ENCODE measurements at regions not wholly inside any gene's neighbourhood (a gene's known extent, or its start where the extent isn't known, plus 50 kb on each side); places are given as distances from the start of the nearest gene placed in this dataset.
"Not testable (repeated sequence)": the region's sequence is repeated elsewhere in the genome, so short reads cannot be mapped to it uniquely, and the experiment has no call there.

DNA sequence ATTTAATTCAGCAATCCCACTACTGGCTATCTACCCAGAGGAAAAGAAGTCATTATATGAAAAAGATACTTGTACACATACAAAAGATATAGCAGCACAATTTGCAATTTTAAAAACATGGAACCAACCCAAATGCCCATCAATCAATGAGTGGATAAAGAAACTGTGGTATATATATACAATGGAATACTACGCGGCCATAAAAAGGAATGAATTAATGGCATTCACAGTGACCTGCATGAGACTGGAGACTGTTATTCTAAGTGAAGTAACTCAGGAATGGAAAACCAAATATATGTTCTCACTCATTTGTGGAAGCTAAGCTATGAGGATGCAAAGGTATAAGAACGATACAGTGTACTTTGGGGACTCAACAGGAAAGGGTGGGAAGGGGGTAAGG is 102.8 kb upstream of the KCNMA1 start:
- not testable (repeated sequence) for DNase-seq

DNA sequence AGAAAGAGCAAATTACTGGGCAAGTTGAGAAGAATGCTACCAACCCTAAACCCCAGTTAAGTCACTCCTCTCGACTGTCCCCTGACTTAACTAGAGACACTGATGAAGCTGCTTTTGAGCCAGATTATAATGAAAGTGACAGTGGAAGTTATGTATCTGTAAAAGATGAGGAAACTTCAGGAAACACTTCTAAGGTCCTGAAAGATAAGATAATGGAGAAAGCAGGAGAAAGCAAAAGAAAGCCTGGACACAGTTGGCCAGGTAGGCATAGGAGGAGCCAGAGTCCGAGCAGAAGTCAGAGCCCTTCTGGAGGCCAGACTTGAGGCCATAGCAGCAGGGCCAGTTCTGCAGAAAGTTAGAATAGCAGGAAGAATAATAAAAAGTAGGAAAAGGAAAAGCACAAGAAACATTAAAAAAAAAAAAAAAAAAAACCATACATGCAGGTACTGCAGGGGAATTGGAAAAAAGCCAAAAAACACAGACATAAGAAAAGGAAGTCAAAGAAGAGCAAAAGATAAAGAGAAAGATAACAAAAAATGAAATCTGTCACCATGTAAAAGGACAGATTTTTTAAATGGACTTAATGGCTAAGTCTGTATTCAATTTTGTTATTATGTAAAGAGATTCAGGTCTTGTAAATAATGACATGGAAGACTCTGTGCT is 101.0 kb upstream of the KCNMA1 start:
- DNase-seq, result no peak

- no peak for DNase-seq
Observed at GRCh38 chr10:77737608-77738007, 100.0 kb upstream of the KCNMA1 start.

DNA sequence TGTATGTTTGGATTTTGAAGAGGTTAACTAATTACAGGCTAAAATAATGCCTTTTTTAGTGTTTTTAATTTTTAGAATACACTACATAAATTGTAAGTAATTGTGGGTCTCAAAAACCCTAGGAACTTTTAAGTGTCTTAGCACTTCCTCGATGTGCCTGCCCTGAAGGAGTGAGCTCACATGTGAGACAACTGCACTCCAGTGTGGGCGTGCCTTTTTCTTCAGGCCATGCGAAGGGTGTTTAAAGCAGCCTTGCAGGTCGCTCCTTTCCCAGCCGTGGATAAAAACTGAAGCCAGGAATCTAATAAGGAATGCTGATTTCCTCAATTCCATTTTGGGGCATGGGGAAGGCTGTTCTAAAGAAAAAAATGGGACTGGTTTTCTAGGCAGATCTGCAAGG is 97.5 kb upstream of the KCNMA1 start:
- not testable (repeated sequence) for DNase-seq

GRCh38 chr10:77732213-77733003 is 94.8 kb upstream of the KCNMA1 start:
- DNase-seq, result no peak

- no peak for DNase-seq
Observed at GRCh38 chr10:77727481-77727880, 89.9 kb upstream of the KCNMA1 start.

DNA sequence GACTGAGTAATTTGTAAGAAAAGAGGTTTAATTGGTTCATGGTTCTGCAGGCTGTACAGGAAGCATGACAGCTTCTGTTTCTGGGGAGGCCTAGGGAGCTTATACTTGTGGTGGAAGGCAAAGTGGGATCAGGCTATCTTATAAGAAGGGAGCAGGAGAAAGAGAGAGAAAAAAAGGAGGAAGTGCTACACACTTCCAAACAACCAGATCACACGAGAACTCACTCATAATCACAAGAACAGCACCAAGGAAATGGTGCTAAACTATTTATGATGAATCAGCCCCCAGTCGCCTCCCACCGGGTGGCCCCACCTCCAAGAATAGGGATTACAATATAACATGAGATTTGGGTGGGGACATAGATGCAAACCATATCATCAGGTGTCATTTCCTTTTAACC is 89.1 kb upstream of the KCNMA1 start:
- no peak for DNase-seq

DNA sequence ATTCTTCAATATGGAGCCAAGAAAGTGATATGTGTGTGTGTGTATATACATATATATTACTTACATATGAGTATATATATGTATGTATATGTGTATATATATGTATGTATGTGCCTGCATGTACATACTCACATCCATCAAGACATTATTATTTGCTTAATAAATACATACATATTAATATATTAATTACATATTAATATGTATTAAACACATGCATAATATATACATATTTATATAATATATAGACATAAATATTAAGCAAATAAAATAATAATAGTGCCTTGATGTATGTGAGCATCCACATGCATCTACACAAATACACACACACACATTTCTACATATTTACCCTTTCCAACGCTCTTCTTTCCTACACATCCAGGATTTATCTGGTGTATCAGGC is 88.7 kb upstream of the KCNMA1 start:
- DNase-seq, result no peak

DNA sequence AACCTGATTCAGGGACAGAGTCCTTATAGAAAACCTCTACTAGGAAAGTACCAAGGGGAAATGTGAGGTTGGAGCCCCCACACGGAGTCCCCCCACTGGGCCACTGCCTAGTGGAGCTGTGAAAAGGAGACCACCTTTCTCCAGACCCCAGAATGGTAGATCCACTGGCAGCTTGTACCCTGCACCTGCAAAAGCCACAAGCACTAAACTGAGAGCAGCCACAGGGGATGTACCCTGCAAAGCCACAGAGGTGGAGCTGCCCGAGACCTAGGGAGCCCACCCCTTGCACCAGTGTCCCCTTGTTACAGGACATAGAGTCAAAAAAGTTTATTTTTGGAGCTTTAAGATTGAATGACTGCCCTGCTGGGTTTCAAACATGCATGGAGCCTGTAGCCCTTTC is 87.2 kb upstream of the KCNMA1 start:
- no peak for DNase-seq

GRCh38 chr10:77723376-77723775 is 85.8 kb upstream of the KCNMA1 start:
- DNase-seq, result no peak

DNA sequence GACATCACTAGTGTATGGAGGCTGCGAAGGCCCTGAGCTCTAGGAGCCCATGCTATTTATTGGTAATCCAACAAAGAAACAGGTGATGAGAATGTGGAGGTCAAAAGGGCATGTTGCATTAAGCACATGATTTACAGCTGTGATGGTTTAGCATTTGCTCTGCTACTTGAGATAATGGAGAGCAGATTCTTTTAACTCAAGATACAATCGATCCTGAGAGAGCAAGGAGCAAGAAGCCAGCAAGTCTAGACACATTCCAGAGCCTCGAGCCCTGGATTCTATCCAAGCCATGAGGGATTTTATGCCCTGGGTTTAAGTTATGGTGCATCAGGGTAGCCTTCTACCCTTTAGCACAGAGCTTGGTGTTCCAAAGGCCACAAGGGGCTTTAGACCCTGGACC is 85.3 kb upstream of the KCNMA1 start:
- not testable (repeated sequence) for DNase-seq

DNA sequence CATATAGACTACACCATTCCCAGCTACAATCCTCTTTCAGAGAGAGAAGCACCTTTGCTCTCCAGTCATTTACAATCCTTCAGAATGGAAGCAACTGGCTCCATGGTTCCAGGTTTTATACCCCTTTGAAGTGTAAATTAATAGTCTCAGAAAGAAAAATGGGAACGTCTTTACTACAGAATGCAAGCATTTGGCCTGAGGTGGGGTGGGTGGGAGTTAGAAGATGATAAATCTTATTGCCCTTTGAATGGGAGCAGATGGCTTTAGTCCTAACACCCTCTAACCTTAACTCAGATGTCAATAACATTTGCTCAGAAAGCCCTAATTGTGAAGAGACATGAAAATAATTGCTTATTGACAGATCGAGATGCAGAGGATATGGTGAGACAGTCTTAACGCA is 84.2 kb upstream of the KCNMA1 start:
- DNase-seq, result no peak

DNA sequence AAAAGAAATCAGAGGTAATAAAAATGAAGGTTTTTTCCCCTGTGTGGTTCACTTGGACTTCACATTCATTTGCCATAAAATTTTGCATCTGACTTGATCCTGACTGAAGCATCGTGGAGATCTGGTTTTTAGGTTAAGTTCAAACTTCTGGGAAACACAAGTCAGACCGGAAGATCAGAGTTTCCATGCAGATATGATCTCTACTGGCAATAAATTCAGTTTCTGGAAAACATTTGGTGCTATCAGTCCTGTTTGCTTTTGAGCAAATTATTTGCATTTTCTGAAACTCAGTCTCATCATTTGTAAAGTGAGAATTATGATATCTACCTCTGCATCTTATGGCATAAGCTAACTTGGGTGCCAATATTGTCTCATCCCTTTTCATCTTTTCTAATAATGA is 81.3 kb upstream of the KCNMA1 start:
- DNase-seq, result no peak

DNA sequence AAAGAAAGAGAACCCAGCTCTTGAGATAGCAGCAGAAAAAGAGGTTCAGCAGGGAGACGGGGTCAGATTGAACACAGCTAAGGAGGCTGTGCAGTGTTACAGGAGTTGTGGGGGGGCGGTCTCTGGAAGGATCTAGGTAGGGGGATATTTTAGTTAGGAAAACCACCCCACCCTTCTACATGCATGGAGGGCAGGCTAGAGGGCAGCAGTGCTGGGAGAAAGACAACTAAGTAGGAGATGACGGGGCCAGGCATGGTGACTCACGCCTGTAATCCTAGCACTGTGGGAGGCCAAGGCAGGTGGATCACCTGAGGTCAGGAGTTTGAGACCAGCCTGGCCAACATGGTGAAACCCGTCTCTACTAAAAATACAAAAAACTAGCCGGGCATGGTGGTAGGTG is 80.7 kb upstream of the KCNMA1 start:
- DNase-seq, result not testable (repeated sequence)

DNA sequence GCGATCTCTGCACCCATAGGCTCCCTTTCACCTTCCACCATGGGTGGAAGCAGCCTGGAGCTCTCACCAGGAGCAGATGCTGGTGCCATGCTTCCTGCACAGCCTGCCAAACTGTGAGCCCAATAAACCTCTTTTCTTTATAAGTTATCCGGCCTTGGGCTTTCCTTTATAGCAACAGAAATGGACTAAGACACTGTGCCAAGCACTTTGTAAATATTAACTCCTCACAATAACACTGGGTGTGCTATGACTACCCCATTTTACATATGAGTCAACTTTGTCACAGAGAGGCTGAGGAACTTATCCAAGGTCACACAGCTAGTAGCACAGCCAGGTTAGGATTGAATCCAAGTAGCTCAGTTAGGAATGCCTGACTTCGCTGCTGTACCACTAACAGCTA is 79.7 kb upstream of the KCNMA1 start:
- DNase-seq, result no peak

DNA sequence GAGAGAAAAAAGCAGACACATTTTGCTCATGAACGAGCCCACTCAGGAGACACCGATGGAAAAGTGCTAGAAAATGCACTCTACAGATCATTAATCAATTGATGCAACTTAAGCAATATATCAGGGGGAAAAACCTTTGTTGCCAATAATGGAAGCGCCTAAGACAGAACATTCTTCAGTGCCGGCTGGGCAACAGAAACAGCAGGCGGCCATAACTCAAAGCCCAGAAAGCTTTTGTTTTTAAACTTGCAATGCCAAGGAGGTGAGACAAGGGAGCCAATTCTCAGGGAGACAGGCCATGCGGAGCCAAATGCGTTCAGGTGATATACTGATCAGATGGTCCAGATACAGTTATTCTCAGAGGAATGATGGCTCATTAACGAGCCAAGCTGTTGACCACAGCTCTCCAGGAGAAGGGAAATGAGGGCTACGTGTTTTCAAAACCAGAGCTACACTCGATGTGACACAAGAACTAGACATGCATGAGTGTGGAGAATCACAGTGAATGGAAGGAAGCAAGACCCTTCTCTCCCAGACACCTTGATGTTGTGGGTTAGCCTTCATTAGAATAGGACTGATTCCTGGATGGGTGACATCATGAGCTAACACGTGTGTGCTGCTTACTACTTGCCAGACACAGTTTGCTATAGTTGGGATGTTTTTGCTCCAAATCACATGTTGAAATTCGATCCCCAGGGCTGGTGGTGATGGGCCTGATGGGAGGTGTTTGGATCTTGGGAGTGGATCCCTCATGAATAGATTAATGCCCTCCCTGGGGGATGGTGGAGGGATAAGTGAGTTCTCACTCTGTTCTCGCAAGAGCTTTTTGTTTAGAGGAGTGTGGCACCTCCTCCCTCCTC is 79.1 kb upstream of the KCNMA1 start:
- DNase-seq, result no peak

- DNase-seq, result no peak
Observed at GRCh38 chr10:77715536-77715935, 77.9 kb upstream of the KCNMA1 start.

GRCh38 chr10:77715088-77715487 is 77.5 kb upstream of the KCNMA1 start:
- DNase-seq, result no peak

DNA sequence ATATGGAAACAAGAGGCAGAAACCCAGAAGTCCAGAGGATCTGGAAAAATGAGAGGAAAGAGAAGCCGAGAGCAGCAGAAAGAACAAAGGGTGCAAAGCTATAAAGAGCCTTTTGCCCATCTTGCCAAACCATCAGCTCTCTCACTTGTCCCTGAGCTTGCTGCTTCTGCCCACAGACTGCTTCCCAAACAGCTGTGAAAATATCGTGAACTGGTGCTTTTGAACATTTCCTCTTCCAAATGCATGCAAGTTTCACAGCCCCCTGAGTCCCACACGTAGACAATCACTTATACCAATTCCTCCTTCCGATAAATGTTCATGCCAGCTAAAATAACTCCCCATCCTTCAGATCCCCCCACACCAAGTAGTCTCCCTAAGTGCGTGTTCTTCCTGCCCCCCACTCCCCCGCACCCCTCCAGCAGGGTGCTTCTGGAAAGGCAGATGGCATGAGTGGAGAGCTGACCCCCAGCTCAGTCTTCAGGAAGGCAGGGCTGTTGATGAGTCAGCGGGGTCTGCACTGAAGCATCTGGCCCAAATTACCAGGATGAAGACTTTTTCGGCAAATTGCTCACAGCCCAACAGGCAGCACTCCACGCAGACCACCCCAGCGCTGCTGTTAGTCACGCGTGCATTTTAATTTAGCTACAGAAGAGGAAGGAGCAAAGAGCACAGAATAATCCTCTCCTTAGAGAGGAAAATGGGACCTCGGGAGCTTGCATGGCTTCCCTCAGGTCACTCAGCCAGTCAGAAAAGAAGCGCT is 76.1 kb upstream of the KCNMA1 start:
- no peak for DNase-seq

DNA sequence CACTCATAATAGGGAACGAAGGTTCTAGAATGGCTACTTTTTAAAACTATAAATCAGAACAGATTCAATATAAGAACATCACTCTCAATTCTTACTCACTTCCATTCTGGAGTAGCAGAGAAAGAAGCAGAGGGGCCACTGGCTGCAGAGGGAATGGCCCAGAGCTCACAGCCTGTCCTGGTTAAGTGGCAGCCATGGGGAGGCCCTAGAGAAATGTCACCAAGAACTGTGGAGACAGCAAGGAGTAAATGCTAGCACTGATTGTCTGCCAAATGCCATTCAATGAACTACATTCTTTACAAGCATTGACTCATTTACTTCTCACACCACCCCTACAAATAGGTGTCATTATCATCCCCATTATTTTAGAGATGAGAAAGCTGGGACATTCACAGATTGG is 74.6 kb upstream of the KCNMA1 start:
- no peak for DNase-seq

- no peak for DNase-seq
Observed at GRCh38 chr10:77711683-77712049, 74.1 kb upstream of the KCNMA1 start.

DNA sequence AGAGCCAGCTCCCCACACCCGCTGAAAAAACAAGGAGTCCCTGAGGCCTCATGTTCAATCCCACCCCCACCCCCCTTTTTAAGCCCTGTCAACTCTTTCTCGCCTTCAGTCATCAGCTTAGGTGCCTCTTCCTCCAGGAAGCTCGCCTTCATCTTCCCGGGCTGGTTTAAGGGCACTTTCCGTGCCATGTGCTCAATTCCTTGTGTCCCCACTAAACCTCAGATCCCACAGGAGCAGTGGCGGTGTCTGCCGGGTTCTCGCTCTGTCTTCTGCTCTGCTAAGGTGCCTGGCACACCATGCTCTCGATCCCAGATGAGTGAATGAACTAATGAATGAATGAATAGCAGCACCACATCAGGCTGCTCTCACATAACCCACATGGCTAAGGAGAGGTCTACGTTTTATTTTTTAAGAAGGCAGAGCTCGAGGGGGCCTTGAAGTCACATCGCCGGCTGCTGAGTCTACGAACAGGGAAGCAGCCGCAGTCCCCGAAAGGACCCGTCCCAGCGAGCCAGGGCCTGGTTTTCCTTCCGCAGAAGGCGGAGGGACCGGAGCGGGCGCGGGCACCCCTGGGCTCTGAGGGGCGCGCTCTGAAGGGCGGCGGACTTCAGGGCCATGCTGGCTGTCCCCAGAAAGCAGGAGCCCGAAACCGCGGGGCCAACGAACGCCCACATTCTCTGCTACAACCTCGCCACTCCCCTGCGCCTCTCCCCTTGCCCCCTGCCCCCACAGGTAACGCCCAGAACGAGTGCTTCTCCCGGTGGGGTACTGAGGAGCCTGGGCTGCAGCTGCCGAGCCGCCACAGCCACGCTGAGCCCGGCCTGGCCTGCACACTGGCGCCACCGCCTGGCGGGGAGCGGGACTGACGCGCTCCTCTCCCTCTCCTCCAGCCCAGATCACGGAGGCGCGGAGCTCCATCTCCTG is 73.4 kb upstream of the KCNMA1 start:
- DNase-seq, result peak; percentile 70
